SH-SY5Y (cell line): ENCODE measurements at regions not wholly inside any gene's neighbourhood (a gene's known extent, or its start where the extent isn't known, plus 50 kb on each side); places are given as distances from the start of the nearest gene placed in this dataset.

Experiments
- GATA2 ChIP-seq: IDR thresholded peaks from 2 replicates; pipeline ENCODE4 v1.6.1; 2011; ENCODE audit warnings: mild to moderate bottlenecking, low read depth, low read length
- GATA3 ChIP-seq: IDR thresholded peaks from 2 replicates; pipeline ENCODE4 v1.6.1; 2011; ENCODE audit warnings: low read depth, mild to moderate bottlenecking, low read length, moderate library complexity

- TF ChIP-seq GATA2 = no peak
- TF ChIP-seq GATA3 = no peak
Observed at GRCh38 chr15:91723959-91724358, 129.5 kb upstream of the SLCO3A1 start.
